ENCODE measurements at regions not wholly inside any gene's neighbourhood (a gene's known extent, or its start where the extent isn't known, plus 50 kb on each side); places are given as distances from the start of the nearest gene placed in this dataset.
"Not testable (repeated sequence)": the region's sequence is repeated elsewhere in the genome, so short reads cannot be mapped to it uniquely, and the experiment has no call there.

- H3K4me1 ChIP-seq (ENCODE audit: insufficient read depth, insufficient read length), result no peaks in the 10 kb centered on the region
- DNase-seq (ENCODE audit: low read depth, low spot score), result no peak
- H3K9ac ChIP-seq (ENCODE audit: insufficient read length, low read depth), result no peak overlapping the region
- H3K36me3 ChIP-seq (ENCODE audit: insufficient read depth, insufficient read length, low read length), result no peaks in the 10 kb centered on the region
- no peak for TF ChIP-seq SUZ12 (IDR thresholded peaks at IDR 0.05; ENCODE audit: extremely low read depth, insufficient read depth, insufficient read length)
- no peak for TF ChIP-seq YY1 (IDR thresholded peaks at IDR 0.05; ENCODE audit: insufficient read depth, insufficient read length)
- no peak for TF ChIP-seq ZNF274 (IDR thresholded peaks at IDR 0.05; ENCODE audit: low read depth, low read length)
- H3K4me3 ChIP-seq (ENCODE audit: insufficient read length, low read depth), result no peak overlapping the region
- no peaks in the 10 kb centered on the region for H3K27me3 ChIP-seq (ENCODE audit: insufficient read depth, insufficient read length)
- no peaks in the 10 kb centered on the region for H3K9me3 ChIP-seq (ENCODE audit: insufficient read depth, low read length)
Measured at GRCh38 chr1:229922249-229922648, 144.8 kb upstream of the GALNT2 start.

DNA sequence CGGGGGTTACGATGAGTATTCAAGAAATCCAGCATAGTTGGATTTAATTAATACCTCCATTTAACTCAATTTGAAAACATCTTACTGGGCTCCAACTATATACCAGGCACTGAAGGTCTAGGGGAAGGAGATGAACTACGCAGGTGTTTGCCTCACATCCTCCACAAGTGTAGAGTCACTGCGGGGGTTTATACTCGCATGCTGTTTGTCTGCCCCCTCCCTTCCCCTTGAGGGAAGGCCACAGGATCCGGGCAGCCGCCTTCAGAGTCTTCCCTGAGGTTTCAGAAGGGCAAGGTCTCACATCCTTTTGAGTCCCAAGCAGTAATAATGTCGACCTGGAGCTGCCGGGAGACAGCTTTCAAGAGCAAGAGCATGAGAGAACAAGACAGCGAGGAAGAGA lies 142.4 kb upstream of the GALNT2 start:
- DNase-seq (ENCODE audit: low read depth, low spot score), result no peak
- TF ChIP-seq YY1 (IDR thresholded peaks at IDR 0.05; ENCODE audit: insufficient read depth, insufficient read length), result no peak
- TF ChIP-seq SUZ12 (IDR thresholded peaks at IDR 0.05; ENCODE audit: extremely low read depth, insufficient read depth, insufficient read length), result no peak
- no peak for TF ChIP-seq ZNF274 (IDR thresholded peaks at IDR 0.05; ENCODE audit: low read depth, low read length)
- no peaks in the 10 kb centered on the region for H3K27me3 ChIP-seq (ENCODE audit: insufficient read depth, insufficient read length)
- no peaks in the 10 kb centered on the region for H3K9me3 ChIP-seq (ENCODE audit: insufficient read depth, low read length)
- no peak overlapping the region for H3K9ac ChIP-seq (ENCODE audit: insufficient read length, low read depth)
- H3K36me3 ChIP-seq (ENCODE audit: insufficient read depth, insufficient read length, low read length), result no peaks in the 10 kb centered on the region
- no peak overlapping the region for H3K4me3 ChIP-seq (ENCODE audit: insufficient read length, low read depth)
- H3K4me1 ChIP-seq (ENCODE audit: insufficient read depth, insufficient read length), result no peaks in the 10 kb centered on the region

GRCh38 chr1:229928767-229929166 lies 138.3 kb upstream of the GALNT2 start:
- Histone ChIP-seq H3K9me3 (ENCODE audit: insufficient read depth, low read length) (0 out of 2 replicates have a peak, but pooled peaks cover 7% of the 10 kb centered on the region), H3K9ac (ENCODE audit: insufficient read length, low read depth) (no peak overlapping the region), H3K4me3 (ENCODE audit: insufficient read length, low read depth) (no peak overlapping the region), H3K4me1 (ENCODE audit: insufficient read depth, insufficient read length) (no peaks in the 10 kb centered on the region), H3K36me3 (ENCODE audit: insufficient read depth, insufficient read length, low read length) (no peaks in the 10 kb centered on the region), H3K27me3 (ENCODE audit: insufficient read depth, insufficient read length) (no peaks in the 10 kb centered on the region)
- no peak for DNase-seq (ENCODE audit: low read depth, low spot score)
- no peak for TF ChIP-seq ZNF274 (IDR thresholded peaks at IDR 0.05; ENCODE audit: low read depth, low read length)
- no peak for TF ChIP-seq SUZ12 (IDR thresholded peaks at IDR 0.05; ENCODE audit: extremely low read depth, insufficient read depth, insufficient read length)
- no peak for TF ChIP-seq YY1 (IDR thresholded peaks at IDR 0.05; ENCODE audit: insufficient read depth, insufficient read length)

DNA sequence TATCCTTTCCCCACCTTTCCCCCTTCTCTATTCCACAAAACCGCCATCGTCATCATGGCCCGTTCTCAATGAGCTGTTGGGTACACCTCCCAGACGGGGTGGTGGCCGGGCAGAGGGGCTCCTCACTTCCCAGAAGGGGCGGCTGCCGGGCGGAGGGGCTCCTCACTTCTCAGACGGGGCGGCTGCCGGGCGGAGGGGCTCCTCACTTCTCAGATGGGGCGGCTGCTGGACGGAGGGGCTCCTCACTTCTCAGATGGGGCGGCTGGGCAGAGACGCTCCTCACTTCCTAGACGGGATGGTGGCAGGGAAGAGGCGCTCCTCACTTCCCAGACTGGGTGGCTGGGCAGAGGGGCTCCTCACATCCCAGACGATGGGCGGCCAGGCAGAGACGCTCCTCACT lies 135.3 kb upstream of the GALNT2 start:
- H3K9me3 ChIP-seq (ENCODE audit: insufficient read depth, low read length); H3K27me3 ChIP-seq (ENCODE audit: insufficient read depth, insufficient read length); H3K9ac ChIP-seq (ENCODE audit: insufficient read length, low read depth); H3K4me3 ChIP-seq (ENCODE audit: insufficient read length, low read depth); H3K4me1 ChIP-seq (ENCODE audit: insufficient read depth, insufficient read length); DNase-seq (ENCODE audit: low read depth, low spot score); H3K36me3 ChIP-seq (ENCODE audit: insufficient read depth, insufficient read length, low read length): not testable (repeated sequence)

DNA sequence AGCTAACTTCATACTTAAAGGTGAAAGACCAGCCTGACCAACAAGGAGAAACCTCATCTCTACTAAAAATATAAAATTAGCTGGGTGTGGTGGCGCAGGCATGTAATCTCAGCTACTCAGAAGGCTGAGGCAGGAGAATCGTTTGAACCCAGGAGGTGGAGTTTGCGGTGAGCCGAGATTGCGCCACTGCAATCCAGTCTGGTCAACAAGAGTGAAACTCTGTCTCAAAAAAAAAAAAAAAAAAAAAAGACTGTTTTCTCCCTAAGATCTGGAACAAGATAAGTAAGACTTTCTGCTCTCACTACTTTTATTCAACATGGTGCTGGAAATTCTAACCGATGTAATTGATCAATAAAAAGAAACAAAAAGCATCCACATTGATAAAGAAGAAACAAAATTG lies 131.9 kb upstream of the GALNT2 start:
- H3K36me3 ChIP-seq (ENCODE audit: insufficient read depth, insufficient read length, low read length); H3K27me3 ChIP-seq (ENCODE audit: insufficient read depth, insufficient read length); H3K9ac ChIP-seq (ENCODE audit: insufficient read length, low read depth); DNase-seq (ENCODE audit: low read depth, low spot score); H3K4me3 ChIP-seq (ENCODE audit: insufficient read length, low read depth); H3K9me3 ChIP-seq (ENCODE audit: insufficient read depth, low read length); H3K4me1 ChIP-seq (ENCODE audit: insufficient read depth, insufficient read length): not testable (repeated sequence)

DNA sequence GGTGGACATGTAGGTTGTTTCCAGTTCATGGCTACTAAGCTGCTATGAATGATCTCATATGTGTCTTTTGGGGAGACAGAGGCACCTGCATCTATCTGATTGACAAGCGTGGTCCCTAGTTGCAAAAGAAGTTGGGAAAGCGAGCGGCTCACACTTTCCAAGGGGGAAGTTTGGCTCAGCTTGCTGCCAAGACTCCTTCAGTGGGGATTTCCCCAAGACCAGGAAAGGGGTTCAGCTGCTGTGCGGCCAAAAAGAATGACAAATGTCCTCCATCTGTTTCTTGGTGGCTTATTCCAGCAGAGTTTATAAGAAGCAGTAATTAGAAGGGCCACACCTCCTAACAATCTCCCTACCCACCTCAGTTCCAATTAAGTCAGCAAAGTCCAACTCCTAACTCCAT lies 128.5 kb upstream of the GALNT2 start:
- no peaks in the 10 kb centered on the region for H3K9me3 ChIP-seq (ENCODE audit: insufficient read depth, low read length)
- H3K9ac ChIP-seq (ENCODE audit: insufficient read length, low read depth), result no peak overlapping the region
- H3K4me1 ChIP-seq (ENCODE audit: insufficient read depth, insufficient read length), result peaks cover 2% of the 10 kb centered on the region
- DNase-seq (ENCODE audit: low read depth, low spot score), result no peak
- H3K4me3 ChIP-seq (ENCODE audit: insufficient read length, low read depth), result no peak overlapping the region
- no peaks in the 10 kb centered on the region for H3K27me3 ChIP-seq (ENCODE audit: insufficient read depth, insufficient read length)
- TF ChIP-seq SUZ12 (IDR thresholded peaks at IDR 0.05; ENCODE audit: extremely low read depth, insufficient read depth, insufficient read length) (no peak), ZNF274 (IDR thresholded peaks at IDR 0.05; ENCODE audit: low read depth, low read length) (no peak), YY1 (IDR thresholded peaks at IDR 0.05; ENCODE audit: insufficient read depth, insufficient read length) (no peak)
- H3K36me3 ChIP-seq (ENCODE audit: insufficient read depth, insufficient read length, low read length), result no peaks in the 10 kb centered on the region

GRCh38 chr1:229940684-229941083 lies 126.4 kb upstream of the GALNT2 start:
- no peaks in the 10 kb centered on the region for H3K36me3 ChIP-seq (ENCODE audit: insufficient read depth, insufficient read length, low read length)
- no peak overlapping the region for H3K9ac ChIP-seq (ENCODE audit: insufficient read length, low read depth)
- DNase-seq (ENCODE audit: low read depth, low spot score), result no peak
- H3K9me3 ChIP-seq (ENCODE audit: insufficient read depth, low read length), result no peaks in the 10 kb centered on the region
- no peak overlapping the region for H3K4me3 ChIP-seq (ENCODE audit: insufficient read length, low read depth)
- TF ChIP-seq ZNF274 (IDR thresholded peaks at IDR 0.05; ENCODE audit: low read depth, low read length) (no peak), YY1 (IDR thresholded peaks at IDR 0.05; ENCODE audit: insufficient read depth, insufficient read length) (no peak), SUZ12 (IDR thresholded peaks at IDR 0.05; ENCODE audit: extremely low read depth, insufficient read depth, insufficient read length) (no peak)
- H3K27me3 ChIP-seq (ENCODE audit: insufficient read depth, insufficient read length), result no peaks in the 10 kb centered on the region
- peaks cover 2% of the 10 kb centered on the region for H3K4me1 ChIP-seq (ENCODE audit: insufficient read depth, insufficient read length)

DNA sequence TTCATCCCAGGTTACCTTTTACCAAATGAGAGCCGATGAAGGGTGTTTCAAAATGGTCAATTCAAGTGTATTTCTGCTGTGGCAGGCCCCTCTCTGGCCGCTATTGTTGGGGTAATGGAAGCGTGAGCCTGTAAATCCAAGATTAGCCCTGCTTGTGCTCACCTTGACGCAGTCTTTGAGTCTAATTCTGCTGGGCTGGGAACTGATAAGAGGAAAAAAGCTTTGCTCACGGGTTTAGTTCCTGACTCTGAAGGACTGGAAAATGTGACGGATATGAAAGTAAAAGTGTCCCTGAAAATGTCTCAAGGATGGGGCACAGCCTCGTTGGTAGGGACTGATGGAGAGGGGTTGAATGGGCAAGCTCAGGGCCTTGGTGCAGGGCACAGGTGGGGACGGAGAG lies 125.9 kb upstream of the GALNT2 start:
- H3K9me3 ChIP-seq (ENCODE audit: insufficient read depth, low read length), result no peaks in the 10 kb centered on the region
- no peak for DNase-seq (ENCODE audit: low read depth, low spot score)
- no peak for TF ChIP-seq ZNF274 (IDR thresholded peaks at IDR 0.05; ENCODE audit: low read depth, low read length)
- TF ChIP-seq SUZ12 (IDR thresholded peaks at IDR 0.05; ENCODE audit: extremely low read depth, insufficient read depth, insufficient read length), result no peak
- TF ChIP-seq YY1 (IDR thresholded peaks at IDR 0.05; ENCODE audit: insufficient read depth, insufficient read length), result no peak
- peaks cover 2% of the 10 kb centered on the region for H3K4me1 ChIP-seq (ENCODE audit: insufficient read depth, insufficient read length)
- no peaks in the 10 kb centered on the region for H3K27me3 ChIP-seq (ENCODE audit: insufficient read depth, insufficient read length)
- no peak overlapping the region for H3K9ac ChIP-seq (ENCODE audit: insufficient read length, low read depth)
- H3K36me3 ChIP-seq (ENCODE audit: insufficient read depth, insufficient read length, low read length), result no peaks in the 10 kb centered on the region
- no peak overlapping the region for H3K4me3 ChIP-seq (ENCODE audit: insufficient read length, low read depth)

Data from NT2/D1 (cell line).